ENCODE measurements at regions not wholly inside any gene's neighbourhood (a gene's known extent, or its start where the extent isn't known, plus 50 kb on each side); places are given as distances from the start of the nearest gene placed in this dataset.
"Not testable (repeated sequence)": the region's sequence is repeated elsewhere in the genome, so short reads cannot be mapped to it uniquely, and the experiment has no call there.

GRCh38 chr9:20256284-20256948 lies 365.9 kb downstream of the MLLT3 start:
- DNase-seq (no peak), ATAC-seq (replicated peaks) (no peak)
- Mint-ChIP-seq H3K4me3 (no peak overlapping the region), H3K36me3 (no peaks in the 10 kb centered on the region), H3K27me3 (no peaks in the 10 kb centered on the region), H3K9me3 (no peaks in the 10 kb centered on the region), H3K27ac (no peak overlapping the region), H3K4me1 (peaks cover 0 to 7% of the 10 kb centered on the region in 2 donors)

GRCh38 chr9:20255052-20255451 lies 367.2 kb downstream of the MLLT3 start:
- no peaks in the 10 kb centered on the region for H3K36me3 Mint-ChIP-seq
- peaks cover 0 to 7% of the 10 kb centered on the region in 2 donors for H3K4me1 Mint-ChIP-seq
- ATAC-seq (replicated peaks) (no peak), DNase-seq (no peak)
- no peaks in the 10 kb centered on the region for H3K9me3 Mint-ChIP-seq
- no peak overlapping the region for H3K27ac Mint-ChIP-seq
- no peaks in the 10 kb centered on the region for H3K27me3 Mint-ChIP-seq
- no peak overlapping the region for H3K4me3 Mint-ChIP-seq

- Mint-ChIP-seq H3K27ac (no peak overlapping the region), H3K36me3 (no peaks in the 10 kb centered on the region), H3K27me3 (no peaks in the 10 kb centered on the region), H3K4me1 (peaks cover 0 to 7% of the 10 kb centered on the region in 2 donors), H3K4me3 (no peak overlapping the region), H3K9me3 (peaks cover 2 to 3% of the 10 kb centered on the region in 2 donors)
- no peak for DNase-seq
- no peak for ATAC-seq (replicated peaks)
Measured at GRCh38 chr9:20253635-20254034, 368.7 kb downstream of the MLLT3 start.

GRCh38 chr9:20252778-20253177 lies 369.5 kb downstream of the MLLT3 start:
- no peaks in the 10 kb centered on the region for H3K36me3 Mint-ChIP-seq
- H3K4me1 Mint-ChIP-seq = peaks cover 0 to 7% of the 10 kb centered on the region in 2 donors
- ATAC-seq (replicated peaks) (no peak), DNase-seq (no peak)
- peaks cover 2 to 6% of the 10 kb centered on the region in 2 donors for H3K9me3 Mint-ChIP-seq
- H3K27me3 Mint-ChIP-seq = no peaks in the 10 kb centered on the region
- no peak overlapping the region for H3K27ac Mint-ChIP-seq
- no peak overlapping the region for H3K4me3 Mint-ChIP-seq

GRCh38 chr9:20250791-20251190 lies 371.5 kb downstream of the MLLT3 start:
- no peak for ATAC-seq (replicated peaks)
- no peak overlapping the region for H3K4me3 Mint-ChIP-seq
- no peak for DNase-seq
- peaks cover 2 to 6% of the 10 kb centered on the region in 2 donors for H3K9me3 Mint-ChIP-seq
- no peaks in the 10 kb centered on the region for H3K27me3 Mint-ChIP-seq
- no peak overlapping the region for H3K27ac Mint-ChIP-seq
- no peaks in the 10 kb centered on the region for H3K36me3 Mint-ChIP-seq
- H3K4me1 Mint-ChIP-seq = peaks cover 0 to 2% of the 10 kb centered on the region in 2 donors

- ATAC-seq (replicated peaks) = no peak
- H3K27ac Mint-ChIP-seq = no peak overlapping the region
- no peaks in the 10 kb centered on the region for H3K36me3 Mint-ChIP-seq
- no peak overlapping the region for H3K4me3 Mint-ChIP-seq
- no peak for DNase-seq
- peaks cover 12 to 24% of the 10 kb centered on the region in 2 donors for H3K4me1 Mint-ChIP-seq
- peaks cover 14 to 32% of the 10 kb centered on the region in 2 donors for H3K27me3 Mint-ChIP-seq
- H3K9me3 Mint-ChIP-seq = peaks cover 2 to 6% of the 10 kb centered on the region in 2 donors
Measured at GRCh38 chr9:20244271-20244670, 378.0 kb downstream of the MLLT3 start.

GRCh38 chr9:20243841-20244240 lies 378.5 kb downstream of the MLLT3 start:
- ATAC-seq (replicated peaks) = no peak
- no peak for DNase-seq

GRCh38 chr9:20242510-20243189 lies 379.6 kb downstream of the MLLT3 start:
- Mint-ChIP-seq H3K4me3 (peak overlapping the region; percentile 19 to 42), H3K36me3 (no peaks in the 10 kb centered on the region), H3K4me1 (peaks cover 12 to 24% of the 10 kb centered on the region in 2 donors), H3K27me3 (peaks cover 14 to 33% of the 10 kb centered on the region in 2 donors), H3K9me3 (no peaks in the 10 kb centered on the region), H3K27ac (no peak overlapping the region)
- ATAC-seq (replicated peaks) (peak; percentile 92 to 93), DNase-seq (peak; percentile 21)

More at GRCh38 chr9:20243841-20244240, 378.5 kb downstream of the MLLT3 start:
- peaks cover 1 to 5% of the 10 kb centered on the region in 2 donors for H3K9me3 Mint-ChIP-seq
- H3K27me3 Mint-ChIP-seq = peaks cover 14 to 32% of the 10 kb centered on the region in 2 donors
- H3K4me3 Mint-ChIP-seq = no peak overlapping the region
- no peaks in the 10 kb centered on the region for H3K36me3 Mint-ChIP-seq
- peaks cover 12 to 24% of the 10 kb centered on the region in 2 donors for H3K4me1 Mint-ChIP-seq
- no peak overlapping the region for H3K27ac Mint-ChIP-seq

GRCh38 chr9:20240498-20240897 lies 381.8 kb downstream of the MLLT3 start:
- Mint-ChIP-seq H3K4me1 (peaks cover 12 to 24% of the 10 kb centered on the region in 2 donors), H3K4me3 (no peak overlapping the region), H3K36me3 (no peaks in the 10 kb centered on the region), H3K27ac (no peak overlapping the region), H3K27me3 (peaks cover 14 to 42% of the 10 kb centered on the region in 2 donors), H3K9me3 (no peaks in the 10 kb centered on the region)
- no peak for ATAC-seq (replicated peaks)
- DNase-seq = no peak

GRCh38 chr9:20238921-20239320 lies 383.4 kb downstream of the MLLT3 start:
- Mint-ChIP-seq H3K36me3 (peaks cover 0 to 5% of the 10 kb centered on the region in 2 donors), H3K27me3 (peaks cover 18 to 42% of the 10 kb centered on the region in 2 donors), H3K4me1 (peaks cover 12 to 23% of the 10 kb centered on the region in 2 donors), H3K4me3 (no peak overlapping the region), H3K9me3 (peaks cover 3 to 4% of the 10 kb centered on the region in 2 donors), H3K27ac (no peak overlapping the region)
- no peak for ATAC-seq (replicated peaks)
- DNase-seq = no peak

- H3K36me3 Mint-ChIP-seq = peaks cover 0 to 5% of the 10 kb centered on the region in 2 donors
- peaks cover 10 to 14% of the 10 kb centered on the region in 2 donors for H3K4me1 Mint-ChIP-seq
- H3K4me3 Mint-ChIP-seq = no peak overlapping the region
- DNase-seq = no peak
- peaks cover 3 to 4% of the 10 kb centered on the region in 2 donors for H3K9me3 Mint-ChIP-seq
- H3K27ac Mint-ChIP-seq = no peak overlapping the region
- no peak for ATAC-seq (replicated peaks)
- peaks cover 18 to 44% of the 10 kb centered on the region in 2 donors for H3K27me3 Mint-ChIP-seq
Measured at GRCh38 chr9:20237686-20238085, 384.6 kb downstream of the MLLT3 start.

GRCh38 chr9:20236676-20237075 lies 385.6 kb downstream of the MLLT3 start:
- peaks cover 4 to 5% of the 10 kb centered on the region in 2 donors for H3K9me3 Mint-ChIP-seq
- no peak overlapping the region for H3K27ac Mint-ChIP-seq
- DNase-seq = no peak
- ATAC-seq (replicated peaks) = no peak
- H3K4me3 Mint-ChIP-seq = no peak overlapping the region
- H3K36me3 Mint-ChIP-seq = peaks cover 0 to 5% of the 10 kb centered on the region in 2 donors
- H3K27me3 Mint-ChIP-seq = peaks cover 18 to 45% of the 10 kb centered on the region in 2 donors
- peaks cover 2 to 4% of the 10 kb centered on the region in 2 donors for H3K4me1 Mint-ChIP-seq

- DNase-seq; H3K36me3 Mint-ChIP-seq; H3K4me3 Mint-ChIP-seq; H3K4me1 Mint-ChIP-seq; ATAC-seq (replicated peaks); H3K27ac Mint-ChIP-seq: not testable (repeated sequence)
- H3K27me3 Mint-ChIP-seq = peaks cover 10 to 33% of the 10 kb centered on the region in 2 donors
- peaks cover 7 to 11% of the 10 kb centered on the region in 2 donors for H3K9me3 Mint-ChIP-seq
Measured at GRCh38 chr9:20235206-20235605, 387.1 kb downstream of the MLLT3 start.

- Mint-ChIP-seq H3K27me3 (peaks cover 0 to 7% of the 10 kb centered on the region in 2 donors), H3K36me3 (no peaks in the 10 kb centered on the region), H3K4me3 (no peak overlapping the region), H3K27ac (no peak overlapping the region), H3K4me1 (peaks cover 0 to 2% of the 10 kb centered on the region in 2 donors), H3K9me3 (peaks cover 4 to 7% of the 10 kb centered on the region in 2 donors)
- ATAC-seq (replicated peaks) = no peak
- no peak for DNase-seq
Measured at GRCh38 chr9:20228096-20228495, 394.2 kb downstream of the MLLT3 start.
